H9 (cell line): ENCODE measurements at regions not wholly inside any gene's neighbourhood (a gene's known extent, or its start where the extent isn't known, plus 50 kb on each side); places are given as distances from the start of the nearest gene placed in this dataset.

Experiments
- DNase-seq: peaks from one replicate; pipeline ENCODE4 v3.0.0-alpha.2; 2017
- H2AFZ ChIP-seq: one replicate; pipeline ENCODE4 v1.6.1; 2013; ENCODE audit warnings: mild to moderate bottlenecking, low read length, control low read depth, moderate library complexity
- H2AK5ac ChIP-seq: 2 replicates; pipeline ENCODE4 v1.6.1; 2013; ENCODE audit warnings: low read length, control low read depth, mixed read lengths; ENCODE audit not compliant: insufficient read length
- H2BK120ac ChIP-seq: one replicate; pipeline ENCODE4 v1.6.1; 2013; ENCODE audit warnings: low read depth, mild to moderate bottlenecking, low read length, control low read depth, inconsistent platforms; ENCODE audit not compliant: poor library complexity, severe bottlenecking
- H2BK12ac ChIP-seq: 2 replicates; pipeline ENCODE4 v1.6.1; 2013; ENCODE audit warnings: low read length, control low read depth, mixed read lengths, low read depth; ENCODE audit not compliant: insufficient read length
- H2BK15ac ChIP-seq: 2 replicates; pipeline ENCODE4 v1.6.1; 2013; ENCODE audit warnings: low read depth, low read length, control low read depth
- H2BK20ac ChIP-seq: one replicate; pipeline ENCODE4 v1.6.1; 2013; ENCODE audit warnings: low read depth, mild to moderate bottlenecking, low read length, control low read depth, inconsistent platforms; ENCODE audit not compliant: poor library complexity, severe bottlenecking
- H2BK5ac ChIP-seq: 2 replicates; pipeline ENCODE4 v1.6.1; 2013; ENCODE audit warnings: low read length, control low read depth, mixed read lengths; ENCODE audit not compliant: insufficient read length
- H3K14ac ChIP-seq: 2 replicates; pipeline ENCODE4 v1.6.1; 2013; ENCODE audit warnings: low read length, control low read depth; ENCODE audit not compliant: insufficient read depth
- H3K18ac ChIP-seq: 2 replicates; pipeline ENCODE4 v1.6.1; 2013; ENCODE audit warnings: low read depth, mild to moderate bottlenecking, mixed read lengths, low read length, control low read depth; ENCODE audit not compliant: insufficient read length
- H3K23ac ChIP-seq: 2 replicates; pipeline ENCODE4 v1.6.1; 2013; ENCODE audit warnings: low read length, control low read depth, mixed read lengths, low read depth; ENCODE audit not compliant: insufficient read length
- H3K23me2 ChIP-seq: 2 replicates; pipeline ENCODE4 v1.6.1; 2013; ENCODE audit warnings: low read depth, mild to moderate bottlenecking, mixed read lengths, low read length, control low read depth; ENCODE audit not compliant: insufficient read length, poor library complexity, severe bottlenecking
- H3K27ac ChIP-seq: 2 replicates; pipeline ENCODE4 v1.5.1; 2013; ENCODE audit warnings: low read length, control low read depth, mixed read lengths, low read depth; ENCODE audit not compliant: insufficient read length
- H3K27me3 ChIP-seq: 2 replicates; pipeline ENCODE4 v1.6.1; 2013; ENCODE audit warnings: low read length, control low read depth, inconsistent platforms; ENCODE audit not compliant: insufficient read depth
- H3K4ac ChIP-seq: 2 replicates; pipeline ENCODE4 v1.6.1; 2013; ENCODE audit warnings: low read depth, mild to moderate bottlenecking, control low read depth, inconsistent platforms, low read length, moderate library complexity
- H3K4me1 ChIP-seq: 2 replicates; pipeline ENCODE4 v1.6.1; 2013; ENCODE audit warnings: low read length, control low read depth, inconsistent platforms; ENCODE audit not compliant: insufficient read depth
- H3K4me2 ChIP-seq: 2 replicates; pipeline ENCODE4 v1.6.1; 2013; ENCODE audit warnings: low read length, control low read depth, mixed read lengths; ENCODE audit not compliant: insufficient read length, insufficient read depth
- H3K56ac ChIP-seq: 2 replicates; pipeline ENCODE4 v1.6.1; 2013; ENCODE audit warnings: low read depth, mild to moderate bottlenecking, mixed read lengths, low read length, control low read depth; ENCODE audit not compliant: insufficient read length
- H3K79me1 ChIP-seq: 2 replicates; pipeline ENCODE4 v1.6.1; 2013; ENCODE audit warnings: low read depth, mild to moderate bottlenecking, moderate library complexity, low read length, control low read depth, inconsistent platforms; ENCODE audit not compliant: insufficient read depth, poor library complexity, severe bottlenecking
- H3K79me2 ChIP-seq: 2 replicates; pipeline ENCODE4 v1.6.1; 2013; ENCODE audit warnings: low read length, control low read depth, inconsistent platforms; ENCODE audit not compliant: insufficient read depth
- H3K9ac ChIP-seq: 2 replicates; pipeline ENCODE4 v1.6.1; 2013; ENCODE audit warnings: low read length, control low read depth, mixed read lengths; ENCODE audit not compliant: insufficient read length; ENCODE audit errors: extremely low read depth
- H3K9me3 ChIP-seq: one replicate; pipeline ENCODE4 v1.6.1; 2013; ENCODE audit warnings: low read depth, low read length, inconsistent platforms; ENCODE audit not compliant: control insufficient read depth
- H3T11ph ChIP-seq: one replicate; pipeline ENCODE4 v1.6.1; 2013; ENCODE audit warnings: mild to moderate bottlenecking, low read length, control low read depth, inconsistent platforms
- H4K20me1 ChIP-seq: one replicate; pipeline ENCODE4 v1.6.1; 2013; ENCODE audit not compliant: control insufficient read depth, insufficient read length, insufficient read depth
- H4K5ac ChIP-seq: 2 replicates; pipeline ENCODE4 v1.6.1; 2013; ENCODE audit warnings: low read depth, mild to moderate bottlenecking, mixed read lengths, low read length, control low read depth; ENCODE audit not compliant: insufficient read length
- H4K8ac ChIP-seq: replicated peaks from 2 replicates; pipeline ENCODE4 v1.6.1; 2013; ENCODE audit warnings: low read length, control low read depth, mixed read lengths, low read depth; ENCODE audit not compliant: insufficient read length
- H4K91ac ChIP-seq: 2 replicates; pipeline ENCODE4 v1.6.1; 2013; ENCODE audit warnings: low read depth, mild to moderate bottlenecking, moderate library complexity, mixed read lengths, low read length, control low read depth; ENCODE audit not compliant: insufficient read length
- H3K27ac Mint-ChIP-seq, 3 experiments: 2 replicates in 2 of 3; 3 replicates in 1 of 3; pipeline ENCODE4 v1.8.0; 2020 to 2021; ENCODE audit warnings: mixed read lengths in 3 of 3, mild to moderate bottlenecking in 1 of 3, moderate library complexity in 1 of 3
- H3K27me3 Mint-ChIP-seq: 2 replicates; pipeline ENCODE4 v1.8.0; 2021; ENCODE audit warnings: low read depth, mild to moderate bottlenecking, moderate library complexity, mixed read lengths
- H3K36me3 Mint-ChIP-seq, 3 experiments: 2 replicates in 2 of 3; 3 replicates in 1 of 3; pipeline ENCODE4 v1.8.0; 2020 to 2021; ENCODE audit warnings: low read depth in 3 of 3, mixed read lengths in 3 of 3; ENCODE audit not compliant: insufficient read depth in 1 of 3
- H3K4me1 Mint-ChIP-seq, 2 experiments: 2 replicates each; pipeline ENCODE4 v1.8.0; 2020; ENCODE audit warnings: mixed read lengths in 2 of 2
- H3K4me3 Mint-ChIP-seq, 2 experiments: 2 replicates in 1 of 2; 3 replicates in 1 of 2; pipeline ENCODE4 v1.8.0; 2020 to 2021; ENCODE audit warnings: mild to moderate bottlenecking in 2 of 2, mixed read lengths in 2 of 2, moderate library complexity in 1 of 2
- H3K9me3 Mint-ChIP-seq, 2 experiments: 2 replicates in 1 of 2; 3 replicates in 1 of 2; pipeline ENCODE4 v1.8.0; 2020; ENCODE audit warnings: mild to moderate bottlenecking in 2 of 2, mixed read lengths in 2 of 2, moderate library complexity in 1 of 2
- CTCF ChIP-seq: fragments of 200-600 bp; sonication (generic); conservative IDR thresholded peaks from 3 replicates; pipeline ENCODE4 v1.8.0; 2021; ENCODE audit warnings: antibody characterized with exemption, mild to moderate bottlenecking
- WGBS: extraction: QIAGEN DNeasy Blood & Tissue Kit; methylation state at CpG from one replicate; pipeline ENCODE4 v1.1.7; 2013; ENCODE audit warnings: missing lambda C conversion rate, low lambda C conversion rate, mixed read lengths; ENCODE audit not compliant: insufficient read length; ENCODE audit errors: extremely low coverage; 5-methylcytosine and 5-hydroxymethylcytosine counted together

GRCh38 chr4:3708103-3708510 is 58.1 kb upstream of the ADRA2C start:
- H3K79me1 ChIP-seq: no peaks in the 10 kb centered on the region
- Mint-ChIP-seq H3K4me3 (no peak overlapping the region), H3K9me3 (no peaks in the 10 kb centered on the region), H3K27ac (no peak overlapping the region), H3K4me1 (peaks cover 11 to 22% of the 10 kb centered on the region in 2 experiments), H3K36me3 (no peaks in the 10 kb centered on the region), H3K27me3 (peaks cover 28% of the 10 kb centered on the region)
- H3K4me2 ChIP-seq: no peak overlapping the region
- WGBS: no CpG with 5 or more reads among the region's 14 CpGs
- H2BK12ac ChIP-seq: no peak overlapping the region
- no peak overlapping the region for H3K56ac ChIP-seq
- H3K4ac ChIP-seq: no peak overlapping the region
- no peak overlapping the region for H3K27ac ChIP-seq
- no peak overlapping the region for H3K9ac ChIP-seq
- H3T11ph ChIP-seq: no peak overlapping the region
- H2BK5ac ChIP-seq: no peak overlapping the region
- no peaks in the 10 kb centered on the region for H3K23me2 ChIP-seq
- H2BK20ac ChIP-seq: no peak overlapping the region
- H3K23ac ChIP-seq: no peak overlapping the region
- H3K27me3 ChIP-seq: no peaks in the 10 kb centered on the region
- no peak overlapping the region for H2BK120ac ChIP-seq
- no peaks in the 10 kb centered on the region for H3K4me1 ChIP-seq
- no peak overlapping the region for H4K8ac ChIP-seq
- H3K9me3 ChIP-seq: no peaks in the 10 kb centered on the region
- no peak overlapping the region for H2AFZ ChIP-seq
- no peak for TF ChIP-seq CTCF
- DNase-seq: no peak
- no peak overlapping the region; the same call in 1 of the 2 replicates for H3K14ac ChIP-seq
- no peaks in the 10 kb centered on the region for H4K20me1 ChIP-seq
- H2AK5ac ChIP-seq: no peak overlapping the region
- no peak overlapping the region for H4K91ac ChIP-seq
- no peak overlapping the region for H3K18ac ChIP-seq
- H3K79me2 ChIP-seq: no peaks in the 10 kb centered on the region
- H2BK15ac ChIP-seq: no peak overlapping the region
- no peak overlapping the region for H4K5ac ChIP-seq
